Upper lobe of right lung (tissue), 1 donor: ENCODE measurements at regions not wholly inside any gene's neighbourhood (a gene's known extent, or its start where the extent isn't known, plus 50 kb on each side); places are given as distances from the start of the nearest gene placed in this dataset.
A peak's percentile ranks its signal among the peaks of the same experiment; 100 is the strongest.

Source experiments
- ATAC-seq: fragments of 200-7000 bp; cut with Tn5 transposase; one replicate; pipeline ENCODE4 v1.9.1; 2020; ENCODE audit warnings: mild to moderate bottlenecking, moderate library complexity
- DNase-seq: peaks from one replicate; pipeline ENCODE4 v3.0.0-alpha.2; 2020
- H3K27ac ChIP-seq: fragments of 200-600 bp; one replicate; pipeline ENCODE4 v1.8.0; 2022
- H3K27me3 ChIP-seq: fragments of 200-600 bp; one replicate; pipeline ENCODE4 v1.8.0; 2022; ENCODE audit warnings: mild to moderate bottlenecking
- H3K36me3 ChIP-seq: fragments of 200-600 bp; one replicate; pipeline ENCODE4 v1.8.0; 2022
- H3K4me1 ChIP-seq: fragments of 200-600 bp; one replicate; pipeline ENCODE4 v1.8.0; 2022
- H3K4me3 ChIP-seq: fragments of 200-600 bp; one replicate; pipeline ENCODE4 v1.8.0; 2022; ENCODE audit warnings: mild to moderate bottlenecking
- H3K9me3 ChIP-seq: fragments of 200-600 bp; one replicate; pipeline ENCODE4 v1.8.0; 2022
- intact Hi-C: fragments of 100-400 bp; cut with DNase I; formaldehyde crosslinking; loops from one replicate; pipeline ENCODE4 v1.11.0; 2022
- TF ChIP-seq, protein P1 (sequence below): fragments of 200-600 bp; IDR thresholded peaks from one replicate; pipeline ENCODE4 v1.8.0; 2022; ENCODE audit warnings: antibody characterized with exemption
- donor health status: DM: no; HTN: yes; CAD: no; lungs with severe emphysema.

DNA sequence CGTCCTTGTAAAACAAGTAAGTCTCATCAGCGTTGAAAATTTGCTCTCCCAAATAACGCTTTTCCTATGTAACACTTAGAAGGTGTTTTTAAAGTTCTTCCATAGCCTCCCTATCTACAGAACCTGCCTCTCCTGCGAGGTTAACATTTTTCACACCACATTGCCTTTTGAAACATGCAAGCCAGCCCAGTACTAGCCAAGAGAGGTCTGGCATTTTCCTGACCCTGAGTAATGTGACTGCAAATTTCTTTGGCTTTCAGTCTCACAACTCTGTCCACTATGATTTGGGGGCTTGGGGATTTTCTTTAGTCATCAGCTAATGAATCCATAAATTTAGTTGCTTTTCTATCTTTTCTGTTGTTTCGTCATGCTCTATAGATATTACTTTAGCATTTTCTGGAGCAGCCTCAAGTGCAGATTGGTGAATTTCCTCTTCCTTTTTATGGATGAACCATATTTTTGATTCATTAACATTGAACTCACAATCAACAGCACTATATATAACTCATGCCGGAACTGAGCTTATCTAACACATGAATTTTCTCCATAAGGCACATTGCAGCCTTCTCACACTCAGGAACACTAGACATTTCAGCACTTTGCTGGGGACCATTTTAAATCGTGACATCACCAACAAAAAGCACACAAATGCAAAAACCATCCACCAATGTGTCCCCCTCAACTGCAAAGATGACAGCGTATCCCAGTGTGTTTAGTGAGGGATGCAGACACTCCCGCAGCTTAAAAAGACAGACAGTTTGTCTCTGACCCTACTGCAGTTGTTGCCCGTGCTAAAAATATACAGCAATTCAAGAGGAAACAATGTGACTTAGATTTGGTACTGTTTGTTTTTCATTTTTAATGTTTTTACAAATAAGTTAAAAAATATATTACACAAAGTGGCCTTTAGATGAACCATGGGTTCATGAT lies 77.2 kb upstream of the SPATA31C2 start:
- no peak overlapping the region for H3K4me3 ChIP-seq
- H3K27ac ChIP-seq = no peak overlapping the region
- H3K9me3 ChIP-seq = no peaks in the 10 kb centered on the region
- intact Hi-C loops = no loop called here
- TF ChIP-seq, protein P1, sequence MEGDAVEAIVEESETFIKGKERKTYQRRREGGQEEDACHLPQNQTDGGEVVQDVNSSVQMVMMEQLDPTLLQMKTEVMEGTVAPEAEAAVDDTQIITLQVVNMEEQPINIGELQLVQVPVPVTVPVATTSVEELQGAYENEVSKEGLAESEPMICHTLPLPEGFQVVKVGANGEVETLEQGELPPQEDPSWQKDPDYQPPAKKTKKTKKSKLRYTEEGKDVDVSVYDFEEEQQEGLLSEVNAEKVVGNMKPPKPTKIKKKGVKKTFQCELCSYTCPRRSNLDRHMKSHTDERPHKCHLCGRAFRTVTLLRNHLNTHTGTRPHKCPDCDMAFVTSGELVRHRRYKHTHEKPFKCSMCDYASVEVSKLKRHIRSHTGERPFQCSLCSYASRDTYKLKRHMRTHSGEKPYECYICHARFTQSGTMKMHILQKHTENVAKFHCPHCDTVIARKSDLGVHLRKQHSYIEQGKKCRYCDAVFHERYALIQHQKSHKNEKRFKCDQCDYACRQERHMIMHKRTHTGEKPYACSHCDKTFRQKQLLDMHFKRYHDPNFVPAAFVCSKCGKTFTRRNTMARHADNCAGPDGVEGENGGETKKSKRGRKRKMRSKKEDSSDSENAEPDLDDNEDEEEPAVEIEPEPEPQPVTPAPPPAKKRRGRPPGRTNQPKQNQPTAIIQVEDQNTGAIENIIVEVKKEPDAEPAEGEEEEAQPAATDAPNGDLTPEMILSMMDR = no peak
- H3K27me3 ChIP-seq = no peaks in the 10 kb centered on the region
- no peaks in the 10 kb centered on the region for H3K4me1 ChIP-seq
- H3K36me3 ChIP-seq = no peaks in the 10 kb centered on the region
- DNase-seq (no peak), ATAC-seq (no peak)

DNA sequence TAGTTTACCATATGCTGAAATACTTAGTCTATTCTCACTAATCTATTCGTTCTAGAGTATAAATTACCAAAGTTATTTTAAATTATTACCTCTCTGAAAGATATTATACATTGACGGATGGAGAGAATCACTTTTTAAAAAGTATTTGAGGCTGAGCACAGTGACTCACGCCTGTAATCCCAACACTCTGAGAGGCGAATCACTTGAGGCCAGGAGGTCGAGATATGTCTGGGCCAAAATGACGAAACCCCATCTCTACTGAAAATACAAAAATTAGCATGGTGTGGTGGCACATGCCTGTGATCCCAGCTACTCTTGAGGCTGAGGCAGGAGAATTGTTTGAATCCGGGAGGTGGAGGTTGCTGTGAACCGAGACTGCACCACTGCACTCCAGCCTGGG lies 64.0 kb upstream of the SPATA31C2 start:
- H3K27me3 ChIP-seq = peaks cover 4% of the 10 kb centered on the region
- TF ChIP-seq, protein P1 = no peak

DNA sequence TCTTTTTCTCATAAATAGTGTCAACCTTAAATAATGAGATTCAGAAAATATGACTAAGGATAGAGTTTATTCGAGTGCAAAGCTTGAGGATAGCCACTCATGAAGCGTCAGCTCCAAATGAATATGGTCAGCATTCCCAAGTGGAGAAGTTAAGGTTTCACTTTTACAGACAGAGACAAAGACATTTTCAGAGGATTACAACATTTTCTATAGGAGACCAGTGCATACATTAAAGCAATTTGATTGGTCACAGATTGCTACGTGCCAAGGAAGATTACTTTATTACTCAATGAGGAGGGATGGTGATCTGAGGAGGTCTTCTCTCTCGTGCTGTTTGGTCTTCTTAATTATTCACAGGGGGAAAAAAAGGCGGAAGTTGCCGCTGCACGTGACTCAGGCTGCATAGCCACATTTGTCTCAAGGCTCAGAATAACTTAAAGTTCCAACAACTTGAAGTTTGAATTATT lies 60.1 kb upstream of the SPATA31C2 start:
- DNase-seq = no peak
- Histone ChIP-seq H3K9me3 (no peaks in the 10 kb centered on the region), H3K4me1 (no peaks in the 10 kb centered on the region), H3K27me3 (peaks cover 4% of the 10 kb centered on the region), H3K4me3 (peak overlapping the region; percentile 31), H3K27ac (no peak overlapping the region), H3K36me3 (no peaks in the 10 kb centered on the region)
- ATAC-seq = no peak
- TF ChIP-seq, protein P1 = no peak
- intact Hi-C loops = no loop called here

More for the DNA sequence above, 64.0 kb upstream of the SPATA31C2 start:
- DNase-seq (no peak), ATAC-seq (no peak)
- Histone ChIP-seq H3K4me3 (no peak overlapping the region), H3K36me3 (no peaks in the 10 kb centered on the region), H3K27ac (no peak overlapping the region), H3K4me1 (no peaks in the 10 kb centered on the region), H3K9me3 (no peaks in the 10 kb centered on the region)
- intact Hi-C loops = no loop called here

DNA sequence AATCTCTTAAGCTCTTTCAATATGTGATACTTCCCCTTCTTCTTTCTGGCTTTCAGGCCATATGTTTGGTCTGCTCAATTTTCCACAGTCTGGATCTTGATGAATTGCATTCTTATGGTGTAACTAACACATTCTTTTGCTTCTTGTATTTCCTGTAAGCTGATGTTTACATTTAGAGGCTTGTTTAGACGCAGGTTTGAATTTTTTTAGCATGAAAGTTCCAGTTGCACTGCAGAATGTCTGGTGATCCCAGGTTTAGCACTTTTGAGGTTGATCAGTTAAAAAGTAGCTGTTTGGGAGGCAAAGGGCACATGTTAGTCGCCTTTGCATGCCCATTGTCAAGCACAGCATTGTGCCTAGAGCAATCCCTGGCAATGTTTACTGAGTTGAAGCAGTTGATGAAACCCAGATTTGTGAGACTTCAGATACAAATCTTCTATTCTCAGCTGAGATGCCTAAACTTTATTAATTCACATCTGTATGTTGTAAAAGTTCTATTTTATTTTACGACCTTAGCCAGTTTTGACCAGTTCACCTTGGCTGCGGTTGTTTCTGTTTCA lies 59.6 kb upstream of the SPATA31C2 start:
- ATAC-seq = no peak
- intact Hi-C loops = no loop called here
- no peak for DNase-seq
- peaks cover 4% of the 10 kb centered on the region for H3K27me3 ChIP-seq
- H3K36me3 ChIP-seq = no peaks in the 10 kb centered on the region
- H3K4me3 ChIP-seq = no peak overlapping the region
- H3K9me3 ChIP-seq = no peaks in the 10 kb centered on the region
- TF ChIP-seq, protein P1 = no peak
- no peak overlapping the region for H3K27ac ChIP-seq
- no peaks in the 10 kb centered on the region for H3K4me1 ChIP-seq

DNA sequence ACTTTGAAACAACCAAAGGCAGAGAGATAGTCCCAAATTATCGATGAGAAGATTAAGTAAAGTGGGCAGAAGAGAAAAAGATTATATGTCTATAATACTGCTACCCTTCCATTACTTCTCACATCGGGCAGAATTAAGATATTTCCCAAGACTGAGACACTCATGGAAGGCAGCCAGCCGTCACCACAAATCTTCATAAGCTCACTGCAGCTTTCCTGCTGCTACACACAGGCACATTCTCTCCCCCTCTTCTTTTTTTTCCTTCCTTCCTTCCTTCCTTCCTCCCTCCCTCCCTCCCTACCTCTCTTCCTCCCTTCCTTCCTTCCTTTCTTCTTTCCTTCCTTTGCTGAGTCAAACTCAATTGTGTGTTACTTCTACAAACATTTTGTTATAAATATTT lies 58.7 kb upstream of the SPATA31C2 start:
- ATAC-seq = no peak
- Histone ChIP-seq H3K27ac (no peak overlapping the region), H3K27me3 (peaks cover 4% of the 10 kb centered on the region), H3K4me1 (no peaks in the 10 kb centered on the region), H3K4me3 (no peak overlapping the region), H3K36me3 (no peaks in the 10 kb centered on the region), H3K9me3 (no peaks in the 10 kb centered on the region)
- DNase-seq = no peak
- TF ChIP-seq, protein P1 = no peak
- intact Hi-C loops = no loop called here
